22Rv1 (cell line): ENCODE measurements at regions not wholly inside any gene's neighbourhood (a gene's known extent, or its start where the extent isn't known, plus 50 kb on each side); places are given as distances from the start of the nearest gene placed in this dataset.

ENCODE experiments used
- CTCF ChIP-seq: fragments of 450-650 bp; IDR thresholded peaks from 2 replicates; pipeline ENCODE4 v1.5.1; 2017; ENCODE audit warnings: mild to moderate bottlenecking
- ZFX ChIP-seq: fragments of 450-650 bp; IDR thresholded peaks from 2 replicates; pipeline ENCODE4 v1.6.1; 2017; ENCODE audit warnings: antibody characterized with exemption, borderline replicate concordance

- TF ChIP-seq CTCF = no peak
- no peak for TF ChIP-seq ZFX
Measured at GRCh38 chr2:241926541-241927311, 57.2 kb downstream of the RTP5 start.
